ENCODE measurements at regions not wholly inside any gene's neighbourhood (a gene's known extent, or its start where the extent isn't known, plus 50 kb on each side); places are given as distances from the start of the nearest gene placed in this dataset.

GRCh38 chr12:128052777-128053176 is 214.2 kb upstream of the TMEM132C start:
- no peak for DNase-seq

- no peak for DNase-seq
Measured at GRCh38 chr12:128055567-128055966, 211.4 kb upstream of the TMEM132C start.

- DNase-seq, result no peak
Measured at GRCh38 chr12:128056136-128056801, 210.7 kb upstream of the TMEM132C start.

- DNase-seq, result no peak
Measured at GRCh38 chr12:128057586-128057985, 209.4 kb upstream of the TMEM132C start.

- no peak for DNase-seq
Measured at GRCh38 chr12:128059621-128060370, 207.2 kb upstream of the TMEM132C start.

- no peak for DNase-seq
Measured at GRCh38 chr12:128068211-128068610, 198.8 kb upstream of the TMEM132C start.

GRCh38 chr12:128069359-128069997 is 197.5 kb upstream of the TMEM132C start:
- DNase-seq, result peak; percentile 93

GRCh38 chr12:128073937-128074336 is 193.0 kb upstream of the TMEM132C start:
- no peak for DNase-seq

GRCh38 chr12:128075332-128075731 is 191.6 kb upstream of the TMEM132C start:
- DNase-seq, result no peak

- DNase-seq, result no peak
Measured at GRCh38 chr12:128076188-128076587, 190.8 kb upstream of the TMEM132C start.

- no peak for DNase-seq
Measured at GRCh38 chr12:128077211-128077916, 189.6 kb upstream of the TMEM132C start.

GRCh38 chr12:128077917-128078298 is 189.1 kb upstream of the TMEM132C start:
- DNase-seq, result no peak

- DNase-seq, result no peak
Measured at GRCh38 chr12:128078301-128078971, 188.5 kb upstream of the TMEM132C start.

GRCh38 chr12:128079446-128079845 is 187.5 kb upstream of the TMEM132C start:
- no peak for DNase-seq

GRCh38 chr12:128083132-128083729 is 183.7 kb upstream of the TMEM132C start:
- no peak for DNase-seq

GRCh38 chr12:128088926-128089325 is 178.0 kb upstream of the TMEM132C start:
- DNase-seq, result no peak

GRCh38 chr12:128089961-128090360 is 177.0 kb upstream of the TMEM132C start:
- no peak for DNase-seq

- no peak for DNase-seq
Measured at GRCh38 chr12:128091101-128091720, 175.8 kb upstream of the TMEM132C start.

- peak; percentile 13 for DNase-seq
Measured at GRCh38 chr12:128091951-128092382, 175.0 kb upstream of the TMEM132C start.

- DNase-seq, result no peak
Measured at GRCh38 chr12:128098730-128099129, 168.2 kb upstream of the TMEM132C start.

- DNase-seq, result no peak
Measured at GRCh38 chr12:128103152-128103551, 163.8 kb upstream of the TMEM132C start.

- DNase-seq, result no peak
Measured at GRCh38 chr12:128109236-128109635, 157.7 kb upstream of the TMEM132C start.

Measured in NCI-H510A treated with DMSO at 0.1 percent for 48 hours (cell line).